ENCODE measurements at regions not wholly inside any gene's neighbourhood (a gene's known extent, or its start where the extent isn't known, plus 50 kb on each side); places are given as distances from the start of the nearest gene placed in this dataset.

GRCh38 chr6:43937236-43938177 lies 167.5 kb downstream of the VEGFA start:
- Histone ChIP-seq H3K27me3 (no peaks in the 10 kb centered on the region), H3K36me3 (no peaks in the 10 kb centered on the region), H3K4me3 (no peak overlapping the region), H3K4me1 (peaks cover 0 to 16% (median 6%) of the 10 kb centered on the region in 4 donors), H3K27ac (no peak overlapping the region), H3K9me3 (no peaks in the 10 kb centered on the region)
- intact Hi-C loops (cut with DNase I; ENCODE audit: low total_unique reads) = no loop called here
- TF ChIP-seq CTCF (IDR thresholded peaks at IDR 0.05) (no peak), POLR2A (IDR thresholded peaks at IDR 0.05) (no peak), EP300 (IDR thresholded peaks at IDR 0.05) (no peak), POLR2AphosphoS5 (IDR thresholded peaks at IDR 0.05) (peak in 1 of 3 donors; percentile 5)
- 30 to 65% (median 52%) methylated on average over 7 of the region's 7 CpGs for WGBS, 5 donors
- peak; percentile 63 for DNase-seq

- intact Hi-C loops (cut with DNase I; ENCODE audit: low total_unique reads) = no loop called here
- Histone ChIP-seq H3K9me3 (no peaks in the 10 kb centered on the region), H3K36me3 (no peaks in the 10 kb centered on the region), H3K27ac (no peak overlapping the region), H3K4me3 (no peak overlapping the region), H3K4me1 (peaks cover 0 to 16% (median 6%) of the 10 kb centered on the region in 4 donors), H3K27me3 (no peaks in the 10 kb centered on the region)
- no peak for DNase-seq
- WGBS, 5 donors = 76 to 89% (median 83%) methylated on average over 9 of the region's 9 CpGs
- TF ChIP-seq POLR2A (IDR thresholded peaks at IDR 0.05) (no peak), EP300 (IDR thresholded peaks at IDR 0.05) (no peak), CTCF (IDR thresholded peaks at IDR 0.05) (no peak), POLR2AphosphoS5 (IDR thresholded peaks at IDR 0.05) (no peak)
These were observed 166.5 kb downstream of the VEGFA start for GRCh38 chr6:43936476-43936875.

DNA sequence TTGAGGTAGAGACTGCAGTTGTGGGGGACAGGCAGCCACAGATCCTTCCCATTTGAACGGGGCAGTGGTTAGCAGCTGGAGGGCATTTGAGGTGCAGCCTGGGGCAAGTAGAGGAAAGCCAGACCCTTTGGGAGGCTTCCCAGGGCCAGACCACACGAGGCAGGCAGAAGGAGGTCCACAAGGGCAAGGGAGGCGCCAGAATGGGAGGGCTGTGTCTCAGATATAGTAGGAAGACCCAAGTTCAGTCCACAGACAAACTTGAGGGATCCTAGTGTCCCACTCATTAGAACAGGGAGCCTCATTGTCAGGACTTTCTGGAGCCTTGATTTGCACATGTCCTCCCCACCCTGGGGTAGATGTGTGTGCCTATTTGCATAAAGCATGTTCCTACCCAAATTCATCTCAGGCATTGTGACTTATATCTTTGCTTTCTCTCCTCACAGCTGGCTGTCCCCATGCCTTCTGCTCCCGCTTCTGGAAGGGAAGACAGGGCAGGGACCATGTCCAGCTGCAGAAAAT lies 166.0 kb downstream of the VEGFA start:
- no peaks in the 10 kb centered on the region for H3K36me3 ChIP-seq
- no peak for TF ChIP-seq CTCF (IDR thresholded peaks at IDR 0.05)
- no peak for TF ChIP-seq POLR2AphosphoS5 (IDR thresholded peaks at IDR 0.05)
- TF ChIP-seq POLR2A (IDR thresholded peaks at IDR 0.05) = no peak
- no peak for TF ChIP-seq EP300 (IDR thresholded peaks at IDR 0.05)
- 79 to 91% (median 83%) methylated on average over 4 of the region's 4 CpGs for WGBS, 5 donors
- H3K27me3 ChIP-seq = no peaks in the 10 kb centered on the region
- no peak for DNase-seq
- no peak overlapping the region for H3K4me3 ChIP-seq
- H3K4me1 ChIP-seq = peaks cover 0 to 16% (median 6%) of the 10 kb centered on the region in 4 donors
- no peaks in the 10 kb centered on the region for H3K9me3 ChIP-seq
- no peak overlapping the region for H3K27ac ChIP-seq
- intact Hi-C loops (cut with DNase I; ENCODE audit: low total_unique reads) = no loop called here

DNA sequence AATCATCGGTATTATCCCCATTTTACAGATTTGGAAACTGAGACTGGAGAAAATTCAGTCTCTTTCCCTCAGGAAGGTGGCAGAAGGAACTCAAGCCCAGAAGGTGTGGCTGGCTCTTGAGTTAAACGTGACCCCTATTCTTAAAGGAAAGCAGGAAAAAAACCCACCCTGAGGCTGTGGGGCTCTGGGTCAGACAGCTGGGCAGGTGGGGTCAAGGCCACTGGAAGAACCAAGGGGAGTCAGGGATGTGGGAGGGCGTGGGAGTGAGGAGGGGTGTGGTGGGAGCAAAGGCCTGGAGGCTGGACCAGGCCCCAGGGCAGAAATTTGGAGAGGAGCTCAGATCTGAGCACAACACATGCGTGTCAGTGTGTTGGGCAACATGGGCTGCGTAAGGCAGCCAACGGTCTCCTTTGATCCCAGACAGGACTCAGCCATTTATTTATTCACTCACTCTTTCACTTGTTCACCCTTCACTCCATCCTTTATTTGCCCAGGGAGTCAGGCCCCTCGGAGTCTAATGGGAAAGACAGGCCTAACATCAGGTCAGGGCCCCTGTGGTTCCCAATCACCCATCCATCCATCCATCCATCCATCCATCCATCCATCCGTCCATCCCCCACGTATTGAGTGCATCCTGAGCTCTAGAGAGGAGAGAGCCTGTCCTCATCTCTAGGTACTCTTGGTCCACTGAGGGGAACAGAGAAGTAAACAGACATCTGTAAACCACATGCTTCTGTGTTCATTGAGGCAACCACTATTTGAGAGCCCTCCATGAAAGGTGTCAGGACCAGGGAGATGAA lies 165.0 kb downstream of the VEGFA start:
- Histone ChIP-seq H3K4me3 (no peak overlapping the region), H3K9me3 (no peaks in the 10 kb centered on the region), H3K36me3 (no peaks in the 10 kb centered on the region), H3K27me3 (no peaks in the 10 kb centered on the region), H3K4me1 (peaks cover 0 to 16% (median 6%) of the 10 kb centered on the region in 4 donors), H3K27ac (no peak overlapping the region)
- WGBS, 5 donors = 77 to 92% (median 84%) methylated on average over 9 of the region's 9 CpGs
- intact Hi-C loops (cut with DNase I; ENCODE audit: low total_unique reads) = no loop called here
- no peak for DNase-seq
- no peak for TF ChIP-seq POLR2AphosphoS5 (IDR thresholded peaks at IDR 0.05)
